Calu3 (cell line): ENCODE measurements at regions not wholly inside any gene's neighbourhood (a gene's known extent, or its start where the extent isn't known, plus 50 kb on each side); places are given as distances from the start of the nearest gene placed in this dataset.
A peak's percentile ranks its signal among the peaks of the same experiment; 100 is the strongest.

Source experiments
- BruUV-seq: library from RNA; stranded (reverse); fragments of 400-500 nt; replicated peaks from 2 replicates; lab custom pipeline; 2021; lab: Mats Ljungman, UMichigan
- CTCF ChIA-PET: fragments of 300-600 bp; sonication (Branson Sonifier 250); formaldehyde crosslinking; loops from one replicate; lab custom pipeline; 2022; ENCODE audit warnings: antibody characterized with exemption; lab: Charles Lee
- DNase-seq: peaks from one replicate; pipeline ENCODE4 v3.0.0; 2022
- H3K27ac Mint-ChIP-seq: one replicate; pipeline ENCODE4 v1.8.0; 2022; ENCODE audit warnings: mixed read lengths; ENCODE audit not compliant: unreplicated experiment
- H3K27me3 Mint-ChIP-seq: one replicate; pipeline ENCODE4 v1.8.0; 2022; ENCODE audit warnings: mixed read lengths; ENCODE audit not compliant: unreplicated experiment
- H3K36me3 Mint-ChIP-seq: one replicate; pipeline ENCODE4 v1.8.0; 2022; ENCODE audit warnings: mild to moderate bottlenecking, moderate library complexity, mixed read lengths; ENCODE audit not compliant: insufficient read depth, unreplicated experiment
- H3K4me1 Mint-ChIP-seq: one replicate; pipeline ENCODE4 v1.8.0; 2022; ENCODE audit warnings: mild to moderate bottlenecking, low read depth, mixed read lengths; ENCODE audit not compliant: unreplicated experiment
- H3K4me3 Mint-ChIP-seq: one replicate; pipeline ENCODE4 v1.8.0; 2022; ENCODE audit warnings: mild to moderate bottlenecking, low read depth, moderate library complexity, mixed read lengths; ENCODE audit not compliant: unreplicated experiment
- H3K9me3 Mint-ChIP-seq: one replicate; pipeline ENCODE4 v1.8.0; 2022; ENCODE audit warnings: low read depth, mixed read lengths; ENCODE audit not compliant: unreplicated experiment
- intact Hi-C: fragments of 100-400 bp; cut with micrococcal nuclease; formaldehyde crosslinking; loops from one replicate; pipeline ENCODE4 v1.10.0; 2022; ENCODE audit not compliant: unreplicated experiment
- TF ChIP-seq, protein P1 (sequence below): fragments of 200-600 bp; IDR thresholded peaks from one replicate; pipeline ENCODE4 v1.8.0; 2022; ENCODE audit warnings: antibody characterized with exemption; ENCODE audit not compliant: unreplicated experiment

DNA sequence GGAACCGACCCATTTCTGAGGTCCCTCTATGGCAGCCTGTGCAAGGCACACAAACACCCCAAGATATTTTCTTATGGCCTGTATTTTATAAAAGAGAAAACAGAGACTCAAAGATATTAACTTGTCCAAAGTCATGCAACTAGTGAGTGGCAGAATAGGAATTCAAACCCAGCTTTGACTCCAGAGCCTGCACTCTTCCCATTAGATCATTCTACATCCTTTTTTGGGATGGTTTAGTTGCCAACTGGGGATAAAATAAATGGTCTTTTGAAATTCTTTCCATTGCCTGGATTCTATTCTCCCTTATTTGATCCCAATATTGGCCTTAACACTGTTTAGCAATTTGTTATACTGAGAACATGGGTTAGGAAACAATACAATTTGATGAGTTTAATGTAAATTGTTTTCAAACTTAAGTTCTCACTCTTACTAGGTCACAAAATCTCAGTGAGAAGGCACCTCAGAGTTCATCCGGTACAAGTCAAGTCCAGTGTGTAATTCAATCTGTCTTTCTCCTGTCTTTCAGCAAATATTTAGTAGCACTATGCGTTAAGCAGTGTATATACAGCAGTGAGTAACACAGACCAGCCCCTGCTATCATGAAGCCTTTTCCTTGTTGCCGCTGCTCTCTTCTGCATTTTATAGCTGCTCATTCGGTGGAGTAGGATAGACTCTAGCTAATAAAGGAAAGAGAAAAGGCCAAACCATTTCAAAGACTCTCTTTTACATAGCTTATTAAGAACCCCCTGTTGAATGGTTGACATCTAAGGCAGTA, 162.1 kb upstream of the IFNG-AS1 start:
- no TSS peak for BruUV-seq
- CTCF ChIA-PET: interaction anchor here (0.6 to 1.0 kb wide), 2 partner anchors 92 to 114 kb away, joined by 3 read pairs; no protein-coding TSS in a partner anchor
- intact Hi-C loops: no loop called here

DNA sequence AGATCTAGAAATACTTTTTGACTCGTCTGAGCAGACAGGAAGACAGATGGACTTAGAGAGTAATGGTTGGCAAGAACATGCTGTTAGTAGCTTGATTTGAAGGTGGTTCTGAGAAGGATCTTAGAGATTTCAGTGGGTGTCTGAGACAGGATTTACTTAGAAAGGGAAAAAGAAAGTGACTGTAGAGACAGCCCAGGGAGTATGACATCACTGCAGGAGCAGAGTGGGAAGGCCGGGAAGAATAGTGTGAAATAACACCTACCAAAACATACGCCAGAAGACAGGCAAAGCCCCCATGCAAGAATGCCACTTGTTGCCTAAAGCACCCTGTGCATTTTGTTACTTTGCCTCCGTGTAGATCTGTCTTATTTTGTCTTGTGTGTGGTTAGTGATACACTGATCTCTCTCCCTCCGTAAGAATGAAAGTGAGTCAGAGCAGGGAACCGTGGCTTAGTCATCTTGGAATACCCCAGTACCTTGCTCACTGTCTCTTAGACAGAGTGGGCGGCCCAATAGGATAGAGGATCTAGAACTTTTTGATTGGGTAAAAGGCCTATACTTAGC, 161.3 kb upstream of the IFNG-AS1 start:
- DNase-seq: peak; percentile 45

More for the DNA sequence above, 162.1 kb upstream of the IFNG-AS1 start:
- H3K36me3 Mint-ChIP-seq: peaks cover 7% of the 10 kb centered on the region
- DNase-seq: no peak
- peak overlapping the region; percentile 79 for H3K27ac Mint-ChIP-seq
- TF ChIP-seq, protein P1, sequence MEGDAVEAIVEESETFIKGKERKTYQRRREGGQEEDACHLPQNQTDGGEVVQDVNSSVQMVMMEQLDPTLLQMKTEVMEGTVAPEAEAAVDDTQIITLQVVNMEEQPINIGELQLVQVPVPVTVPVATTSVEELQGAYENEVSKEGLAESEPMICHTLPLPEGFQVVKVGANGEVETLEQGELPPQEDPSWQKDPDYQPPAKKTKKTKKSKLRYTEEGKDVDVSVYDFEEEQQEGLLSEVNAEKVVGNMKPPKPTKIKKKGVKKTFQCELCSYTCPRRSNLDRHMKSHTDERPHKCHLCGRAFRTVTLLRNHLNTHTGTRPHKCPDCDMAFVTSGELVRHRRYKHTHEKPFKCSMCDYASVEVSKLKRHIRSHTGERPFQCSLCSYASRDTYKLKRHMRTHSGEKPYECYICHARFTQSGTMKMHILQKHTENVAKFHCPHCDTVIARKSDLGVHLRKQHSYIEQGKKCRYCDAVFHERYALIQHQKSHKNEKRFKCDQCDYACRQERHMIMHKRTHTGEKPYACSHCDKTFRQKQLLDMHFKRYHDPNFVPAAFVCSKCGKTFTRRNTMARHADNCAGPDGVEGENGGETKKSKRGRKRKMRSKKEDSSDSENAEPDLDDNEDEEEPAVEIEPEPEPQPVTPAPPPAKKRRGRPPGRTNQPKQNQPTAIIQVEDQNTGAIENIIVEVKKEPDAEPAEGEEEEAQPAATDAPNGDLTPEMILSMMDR: no peak
- peaks cover 29% of the 10 kb centered on the region for H3K4me1 Mint-ChIP-seq
- H3K4me3 Mint-ChIP-seq: peak overlapping the region; percentile 68
- peaks cover 2% of the 10 kb centered on the region for H3K9me3 Mint-ChIP-seq
- no peaks in the 10 kb centered on the region for H3K27me3 Mint-ChIP-seq

DNA sequence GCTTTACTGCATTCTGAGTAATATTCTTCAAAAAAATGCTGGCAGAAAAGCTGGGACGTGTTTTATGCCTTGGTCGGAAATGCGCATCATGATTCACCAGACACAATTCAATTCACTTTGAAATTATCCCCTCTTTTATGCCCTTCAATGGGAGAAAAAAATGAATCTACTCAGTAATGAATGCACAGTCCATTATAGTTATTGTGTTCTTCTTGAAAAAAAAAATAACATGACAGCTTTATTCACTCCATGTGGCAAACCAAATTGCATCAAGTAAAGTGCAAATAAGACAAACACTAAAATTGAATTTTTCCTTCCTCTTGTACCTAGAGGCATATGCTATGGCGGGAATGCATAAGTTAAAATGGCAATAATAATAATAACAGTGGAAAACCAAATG, 159.4 kb upstream of the IFNG-AS1 start:
- no peak overlapping the region for H3K27ac Mint-ChIP-seq
- no peak overlapping the region for H3K4me3 Mint-ChIP-seq
- peaks cover 2% of the 10 kb centered on the region for H3K9me3 Mint-ChIP-seq
- peaks cover 7% of the 10 kb centered on the region for H3K36me3 Mint-ChIP-seq
- H3K4me1 Mint-ChIP-seq: peaks cover 29% of the 10 kb centered on the region
- CTCF ChIA-PET: interaction anchor here (0.6 kb wide), 1 partner anchor 170 kb away, joined by 3 read pairs; no protein-coding TSS in a partner anchor
- intact Hi-C loops: no loop called here
- TF ChIP-seq, protein P1: no peak
- no TSS peak for BruUV-seq
- no peaks in the 10 kb centered on the region for H3K27me3 Mint-ChIP-seq
- DNase-seq: no peak

More for the DNA sequence above, 161.3 kb upstream of the IFNG-AS1 start:
- Mint-ChIP-seq H3K4me3 (peak overlapping the region; percentile 68), H3K9me3 (peaks cover 2% of the 10 kb centered on the region), H3K27ac (peak overlapping the region; percentile 79), H3K36me3 (peaks cover 7% of the 10 kb centered on the region), H3K4me1 (peaks cover 29% of the 10 kb centered on the region), H3K27me3 (no peaks in the 10 kb centered on the region)
- intact Hi-C loops: no loop called here
- CTCF ChIA-PET: interaction anchor here (0.6 to 1.0 kb wide), 2 partner anchors 92 to 113 kb away, joined by 3 read pairs; no protein-coding TSS in a partner anchor
- TF ChIP-seq, protein P1: no peak
- BruUV-seq: TSS peak; percentile 85

DNA sequence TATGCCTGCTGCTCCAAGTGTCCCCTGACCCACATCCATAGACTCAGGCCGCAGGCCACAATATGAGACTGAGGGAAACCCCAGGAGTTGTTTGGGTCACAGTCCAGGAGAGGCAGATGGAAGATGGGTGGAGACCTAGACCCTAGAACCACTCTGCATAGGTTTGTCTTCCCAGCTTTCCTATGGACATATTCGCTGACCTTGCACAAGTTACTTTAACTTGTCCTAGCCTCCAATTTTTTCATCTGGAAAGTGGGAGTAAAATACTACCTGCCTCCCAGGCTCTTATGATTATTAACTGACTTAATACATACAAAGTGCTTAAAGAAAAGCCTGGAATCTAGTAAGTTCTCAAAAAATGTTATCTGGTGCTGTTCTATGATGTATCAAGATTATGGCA, 157.1 kb upstream of the IFNG-AS1 start:
- peaks cover 27% of the 10 kb centered on the region for H3K4me1 Mint-ChIP-seq
- H3K4me3 Mint-ChIP-seq: no peak overlapping the region
- BruUV-seq: no TSS peak
- DNase-seq: no peak
- no peaks in the 10 kb centered on the region for H3K27me3 Mint-ChIP-seq
- no peak overlapping the region for H3K27ac Mint-ChIP-seq
- CTCF ChIA-PET: no interaction called here
- peaks cover 2% of the 10 kb centered on the region for H3K9me3 Mint-ChIP-seq
- TF ChIP-seq, protein P1: no peak
- peaks cover 7% of the 10 kb centered on the region for H3K36me3 Mint-ChIP-seq
- intact Hi-C loops: no loop called here
